ENCODE measurements at regions not wholly inside any gene's neighbourhood (a gene's known extent, or its start where the extent isn't known, plus 50 kb on each side); places are given as distances from the start of the nearest gene placed in this dataset.

DNA sequence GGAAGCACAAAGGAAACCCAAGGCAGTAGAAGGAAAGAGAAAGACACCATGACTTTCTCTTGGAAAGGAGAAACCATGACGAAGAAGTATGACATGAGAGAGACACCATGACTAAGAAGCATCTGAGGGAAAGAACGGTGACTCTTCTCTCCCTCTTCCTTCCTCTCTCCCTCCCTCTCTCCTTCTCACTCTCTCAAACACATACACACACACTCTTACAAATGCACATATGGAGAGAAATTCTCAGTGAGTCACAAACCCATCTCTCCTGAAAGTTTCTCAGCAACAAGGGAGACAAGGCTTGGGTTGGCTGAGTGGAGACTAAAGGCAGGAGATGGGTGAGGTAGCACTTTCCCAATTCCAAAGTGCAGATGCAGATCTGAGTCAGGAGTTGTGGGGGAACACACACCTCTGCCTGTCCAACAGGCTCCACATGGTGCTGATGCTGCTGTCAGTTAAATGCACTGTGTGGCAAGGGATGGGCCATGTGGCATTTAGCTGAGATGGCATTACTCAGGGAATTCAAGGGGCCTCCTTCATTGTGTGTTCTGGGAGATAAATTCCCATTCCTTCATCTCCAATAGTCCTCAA is 336.7 kb upstream of the C16orf82 start:
- DNase-seq, result no peak

- no peak for DNase-seq
Measured at GRCh38 chr16:26731729-26732128, 335.0 kb upstream of the C16orf82 start.

DNA sequence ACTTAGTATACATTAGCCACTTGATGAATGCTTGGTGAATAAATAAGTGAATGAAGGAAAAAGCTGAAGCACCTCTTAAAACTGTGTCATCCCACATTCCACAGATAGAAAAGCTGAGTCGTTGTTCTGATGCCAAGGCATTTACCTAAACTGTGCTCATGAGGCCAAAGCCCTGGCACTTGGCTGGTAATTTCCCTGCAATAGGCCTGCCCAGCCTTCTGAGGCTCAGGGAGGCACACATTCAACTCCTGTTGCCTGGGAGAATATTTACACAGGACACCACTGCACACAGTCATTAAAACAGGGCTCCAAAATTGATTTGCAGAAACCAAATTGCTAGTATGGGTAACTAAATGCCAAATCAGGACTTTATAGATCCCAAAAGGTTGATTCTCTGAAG is 333.0 kb upstream of the C16orf82 start:
- no peak for DNase-seq

DNA sequence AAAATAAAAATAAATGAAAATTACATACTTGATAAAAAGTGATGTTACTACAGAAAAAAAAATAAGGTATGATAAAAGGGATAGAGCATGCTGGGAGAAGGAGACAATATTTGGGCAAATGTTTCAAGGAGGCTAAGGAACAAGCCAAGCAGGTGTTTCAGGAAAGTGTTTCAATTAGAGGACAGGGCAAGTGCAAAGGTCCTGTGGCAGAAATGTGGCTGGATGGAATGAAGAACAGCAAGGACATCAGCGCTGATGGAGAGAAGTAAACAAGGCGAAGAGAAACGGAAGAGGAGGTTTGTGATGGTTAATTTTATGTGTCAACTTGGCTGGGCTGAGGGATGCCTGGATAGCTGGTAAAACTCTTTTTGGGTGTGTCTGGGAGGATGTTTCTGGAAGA is 331.2 kb upstream of the C16orf82 start:
- no peak for DNase-seq

DNA sequence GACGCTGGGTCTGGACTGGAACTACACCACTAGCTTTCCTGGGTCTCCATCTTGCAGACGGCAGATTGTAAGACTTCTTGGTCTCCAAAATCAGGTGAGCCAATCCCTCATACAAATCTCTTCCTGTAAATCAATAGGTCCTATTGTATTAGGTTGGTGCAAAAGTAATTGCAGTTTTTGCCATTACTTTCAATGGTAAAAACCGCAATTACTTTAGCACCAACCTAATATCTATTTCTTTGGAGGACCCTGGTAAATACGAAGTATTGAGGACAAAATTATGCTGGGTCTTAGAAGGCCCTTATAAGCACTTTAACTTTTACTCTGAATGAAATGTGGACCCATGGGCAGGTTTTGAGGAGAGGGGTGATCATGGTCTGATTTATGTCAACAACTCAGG is 330.6 kb upstream of the C16orf82 start:
- no peak for DNase-seq

- DNase-seq, result no peak
Measured at GRCh38 chr16:26740771-26741170, 326.0 kb upstream of the C16orf82 start.

DNA sequence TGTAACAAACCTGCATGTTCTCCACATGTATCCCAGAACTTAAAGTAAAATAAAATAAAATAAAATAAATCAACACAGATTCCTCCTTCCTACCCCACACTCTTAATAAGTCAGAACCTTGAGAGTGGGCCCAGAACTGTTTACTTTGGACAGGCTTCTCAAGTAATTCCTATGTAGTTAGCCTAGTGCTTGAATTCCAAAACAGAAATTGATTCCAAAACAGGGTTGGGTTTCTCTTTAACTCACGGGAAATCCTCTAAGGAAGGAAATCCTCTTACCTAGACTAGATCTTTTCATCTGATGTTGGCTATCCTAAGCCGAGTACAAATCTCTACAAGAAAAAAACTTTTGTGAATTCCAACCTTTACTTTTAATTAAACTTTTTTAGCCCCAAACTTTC is 324.7 kb upstream of the C16orf82 start:
- DNase-seq, result no peak

GRCh38 chr16:26744430-26744829 is 322.3 kb upstream of the C16orf82 start:
- no peak for DNase-seq

DNA sequence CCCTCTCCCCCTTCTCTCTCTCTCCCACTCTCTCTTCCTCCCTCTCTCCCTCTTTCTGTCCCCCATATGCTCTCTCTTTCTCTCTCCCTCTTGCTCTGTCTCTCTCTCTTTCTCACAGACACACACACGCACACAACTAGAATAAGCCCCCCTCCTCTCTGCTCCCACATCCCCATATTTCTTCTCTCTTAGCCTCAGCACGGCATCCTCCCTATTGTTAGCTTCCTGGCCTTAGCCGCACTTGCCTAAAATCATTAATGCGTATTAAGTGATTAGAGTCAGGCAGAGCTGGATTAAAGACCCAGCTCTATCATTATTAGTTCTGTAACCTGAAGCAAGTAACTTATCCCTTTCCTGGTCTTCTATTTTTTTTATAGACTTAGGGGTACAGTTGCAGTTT is 319.0 kb upstream of the C16orf82 start:
- no peak for DNase-seq

DNA sequence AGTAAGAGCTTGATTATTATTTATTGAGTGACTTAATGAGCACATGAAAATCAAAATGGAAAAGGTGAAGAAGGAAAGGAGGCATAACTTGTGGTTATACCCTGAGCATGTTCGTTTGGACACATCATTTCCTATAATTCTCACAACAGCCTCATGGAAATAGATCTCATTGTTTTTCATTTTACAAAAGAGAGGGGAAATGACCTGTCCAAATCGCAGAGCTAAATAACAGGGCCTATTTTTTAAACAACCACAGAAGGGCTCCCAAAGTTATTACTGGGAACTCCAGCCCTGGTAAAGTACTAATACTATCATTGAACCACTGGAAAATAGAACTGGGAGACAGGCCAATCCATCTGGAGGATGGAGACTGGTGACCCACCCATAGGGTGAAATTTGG is 317.7 kb upstream of the C16orf82 start:
- DNase-seq, result no peak

DNA sequence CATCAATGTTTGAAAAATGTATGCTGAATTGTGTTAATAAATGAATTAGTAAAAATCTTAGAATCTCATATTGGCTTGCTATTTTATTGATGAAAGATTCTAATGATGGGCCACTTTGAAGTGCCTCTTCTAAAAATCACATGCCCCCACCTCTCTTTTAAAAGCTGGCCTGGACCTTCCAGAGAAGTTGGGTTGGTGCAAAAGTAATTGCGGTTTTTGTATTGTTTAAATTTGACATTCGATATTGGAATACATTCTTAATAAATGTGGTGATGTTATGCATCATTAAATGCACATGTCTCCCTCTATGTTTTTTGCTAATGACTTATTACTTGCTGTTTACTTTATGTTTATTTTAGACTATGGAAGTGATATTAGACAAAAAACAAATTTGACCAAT is 314.6 kb upstream of the C16orf82 start:
- no peak for DNase-seq

DNA sequence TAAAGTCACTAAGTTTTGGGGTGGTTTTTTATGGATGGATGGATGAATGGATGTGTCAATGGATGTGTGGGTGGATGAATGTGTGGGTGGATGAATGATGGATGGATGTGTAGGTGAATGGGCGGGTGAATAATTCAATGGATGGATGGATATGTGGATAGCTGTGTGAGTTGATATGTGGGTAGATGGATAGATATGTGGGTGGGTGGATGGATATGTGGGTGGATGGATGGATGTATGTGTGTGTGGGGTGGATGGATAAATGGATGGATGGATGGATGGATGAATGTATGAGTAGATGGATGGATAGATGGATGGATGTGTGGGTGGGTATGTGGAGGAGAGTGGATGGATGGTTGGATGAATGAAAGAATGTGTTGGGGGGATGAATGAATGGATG is 310.1 kb upstream of the C16orf82 start:
- no peak for DNase-seq

- no peak for DNase-seq
Measured at GRCh38 chr16:26762594-26762993, 304.1 kb upstream of the C16orf82 start.

- DNase-seq, result no peak
Measured at GRCh38 chr16:26765087-26765486, 301.6 kb upstream of the C16orf82 start.

DNA sequence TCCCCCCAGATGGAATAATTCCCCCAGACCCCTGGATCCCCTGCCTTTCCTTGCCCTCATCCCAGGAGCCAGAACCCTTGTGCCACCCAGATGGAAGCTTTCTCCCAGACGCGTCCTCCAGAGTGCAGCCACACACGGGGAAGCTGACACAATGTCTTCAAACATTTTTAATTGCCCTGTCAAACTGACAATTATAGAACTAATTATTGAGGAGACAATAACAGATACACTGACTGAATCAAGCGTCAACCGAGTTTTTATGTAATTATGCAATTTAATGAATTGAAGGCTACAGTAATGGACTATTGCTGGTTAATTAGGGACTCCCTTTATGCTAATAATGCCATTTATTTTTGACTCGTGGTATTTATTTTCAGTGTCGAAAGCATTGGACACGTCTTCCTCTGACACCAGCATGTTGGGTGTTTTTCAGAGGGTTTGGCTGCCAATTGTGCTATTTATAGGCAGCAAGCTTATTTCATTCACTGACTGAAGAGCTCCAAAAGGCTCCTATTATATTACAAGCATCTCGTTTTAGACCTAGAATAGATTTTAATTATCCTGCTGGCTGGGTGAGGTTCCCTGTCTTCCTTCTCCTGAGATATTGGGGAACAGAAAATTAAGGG is 298.2 kb upstream of the C16orf82 start:
- DNase-seq, result no peak

- DNase-seq, result no peak
Measured at GRCh38 chr16:26770547-26770946, 296.2 kb upstream of the C16orf82 start.

- DNase-seq, result no peak
Measured at GRCh38 chr16:26772503-26772902, 294.2 kb upstream of the C16orf82 start.

DNA sequence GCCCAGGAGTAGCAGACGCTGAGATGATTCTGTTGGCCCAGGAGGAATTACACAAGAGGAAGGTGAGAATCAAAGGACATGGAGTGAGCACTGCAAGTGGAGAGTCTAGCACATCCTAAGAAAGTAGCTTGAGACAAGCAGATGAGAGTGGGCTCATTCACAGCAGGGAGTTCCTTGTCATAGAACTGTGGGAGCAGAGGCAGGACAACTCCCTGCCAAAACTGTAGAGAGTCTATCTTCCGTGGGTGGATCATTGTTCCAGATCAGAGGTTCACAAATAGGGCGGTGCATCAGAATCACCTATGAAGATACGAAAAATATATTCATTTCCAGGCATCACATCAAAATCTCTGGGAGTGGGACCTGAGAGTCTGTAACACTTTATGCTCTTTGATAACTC is 288.9 kb upstream of the C16orf82 start:
- no peak for DNase-seq

- no peak for DNase-seq
Measured at GRCh38 chr16:26787924-26788323, 278.8 kb upstream of the C16orf82 start.

DNA sequence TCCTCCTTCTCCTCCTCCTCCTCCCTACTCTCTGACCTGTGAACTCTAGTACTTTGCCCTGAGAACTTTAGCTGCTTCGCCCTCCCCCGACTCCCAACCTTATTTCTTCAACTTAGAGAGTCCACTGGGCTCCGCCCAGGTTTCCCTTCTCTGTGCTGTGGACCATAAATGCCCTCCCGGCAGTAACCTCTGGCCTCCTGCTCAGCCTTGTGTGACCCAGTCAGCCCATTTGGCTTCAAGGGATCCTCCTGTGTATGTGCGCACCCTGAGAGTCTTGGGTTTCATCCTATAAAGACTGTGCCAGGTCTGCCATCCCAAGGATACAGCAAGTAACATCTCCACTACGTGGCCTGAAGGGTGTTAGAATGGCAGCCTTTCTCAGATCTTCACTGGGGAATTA is 275.6 kb upstream of the C16orf82 start:
- DNase-seq, result no peak

- DNase-seq, result no peak
Measured at GRCh38 chr16:26795184-26795583, 271.5 kb upstream of the C16orf82 start.

GRCh38 chr16:26801628-26802027 is 265.1 kb upstream of the C16orf82 start:
- no peak for DNase-seq

DNA sequence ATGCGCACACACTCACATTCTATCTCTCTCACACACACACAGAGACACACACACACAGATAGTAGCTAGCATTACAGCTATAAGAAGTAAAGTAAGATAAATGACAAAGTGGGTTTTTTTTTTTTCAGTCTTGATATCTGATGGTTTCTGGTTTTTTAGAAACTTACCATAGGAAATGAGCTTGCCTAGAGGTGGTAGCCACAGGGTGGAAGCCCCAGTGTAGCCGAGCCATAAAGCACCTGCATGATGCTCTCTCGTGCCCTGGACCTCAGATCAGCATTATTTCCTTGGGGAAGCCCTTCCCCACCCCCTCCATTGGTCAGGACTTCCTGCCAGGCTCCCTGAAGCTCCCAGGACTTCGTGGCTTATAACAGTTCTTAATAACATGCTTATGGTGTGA is 264.3 kb upstream of the C16orf82 start:
- DNase-seq, result no peak

DNA sequence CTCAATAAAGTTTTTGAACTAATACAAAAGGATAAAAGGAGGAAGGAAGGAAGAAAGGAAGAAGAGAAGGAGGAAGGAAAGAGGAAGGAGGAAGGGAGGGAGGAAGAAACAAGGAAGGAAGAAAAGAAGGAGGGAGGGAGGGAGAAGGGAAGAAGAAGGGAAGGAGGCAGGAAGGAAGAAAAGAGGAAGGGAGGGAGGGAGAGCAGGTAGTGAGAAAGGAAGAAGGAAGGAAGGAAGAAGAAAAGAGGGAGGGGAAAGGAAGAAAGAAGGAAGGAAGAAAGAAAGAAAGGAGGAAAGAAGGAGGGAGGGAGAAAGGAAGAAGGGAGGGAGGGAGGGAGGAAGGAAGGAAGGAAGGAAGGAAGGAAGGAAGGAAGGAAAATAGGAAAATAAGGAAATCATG is 263.8 kb upstream of the C16orf82 start:
- no peak for DNase-seq

DNA sequence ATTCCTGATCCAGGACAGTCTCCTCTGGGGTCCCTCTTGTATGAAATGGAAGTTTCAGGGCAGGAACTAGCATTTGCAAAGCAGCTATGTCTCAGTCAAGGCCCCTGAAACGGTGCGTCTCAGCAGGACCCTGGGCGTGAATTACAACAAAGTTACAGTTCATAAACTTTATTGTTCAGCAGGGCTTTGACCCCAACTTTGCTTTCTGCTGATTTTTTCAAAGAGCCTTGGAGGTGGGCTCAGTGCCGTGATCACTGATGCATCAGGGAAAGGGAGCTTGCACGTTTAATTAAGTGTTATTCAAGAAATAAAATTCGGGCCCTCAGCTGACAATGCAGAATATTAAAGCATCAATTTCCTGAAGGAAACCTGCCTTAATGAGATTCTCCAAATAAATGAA is 260.1 kb upstream of the C16orf82 start:
- DNase-seq, result no peak

Measured in kidney glomerular epithelial cell (primary cell).